ENCODE measurements at regions not wholly inside any gene's neighbourhood (a gene's known extent, or its start where the extent isn't known, plus 50 kb on each side); places are given as distances from the start of the nearest gene placed in this dataset.
"Not testable (repeated sequence)": the region's sequence is repeated elsewhere in the genome, so short reads cannot be mapped to it uniquely, and the experiment has no call there.

- no peak for DNase-seq
- Histone ChIP-seq H3K27me3 (ENCODE audit: control insufficient read depth in 1 of 2, insufficient read depth in 2 of 2, low read length in 2 of 2) (no peaks in the 10 kb centered on the region), H3K4me3 (ENCODE audit: low read length) (no peak overlapping the region), H3K9me3 (ENCODE audit: control insufficient read depth in 1 of 2, insufficient read depth in 1 of 2, low read length in 2 of 2) (no peaks in the 10 kb centered on the region), H3K36me3 (ENCODE audit: insufficient read depth, low read length) (no peaks in the 10 kb centered on the region), H3K27ac (ENCODE audit: low read depth in 1 of 2, low read length in 2 of 2) (no peak overlapping the region), H3K4me1 (ENCODE audit: insufficient read depth, low read length) (no peaks in the 10 kb centered on the region)
- CTCF ChIA-PET, result no interaction called here
- TF ChIP-seq CTCF (IDR thresholded peaks at IDR 0.05), result no peak
- ATAC-seq (ENCODE audit: poor library complexity), result no peak
- peaks cover 2% of the 10 kb centered on the region for H3K9me3 Mint-ChIP-seq
- no peak overlapping the region for H3K27ac Mint-ChIP-seq
- POLR2A ChIA-PET, result no interaction called here
- intact Hi-C loops (cut with DNase I, micrococcal nuclease), result no loop called here
- H3K36me3 Mint-ChIP-seq (ENCODE audit: low read depth), result no peaks in the 10 kb centered on the region
- H3K27me3 Mint-ChIP-seq, result no peaks in the 10 kb centered on the region
- H3K4me3 Mint-ChIP-seq, result no peak overlapping the region
- H3K4me1 Mint-ChIP-seq (ENCODE audit: low read depth), result no peaks in the 10 kb centered on the region
Measured at GRCh38 chr7:79636849-79637248, 183.4 kb upstream of the MAGI2 start.

DNA sequence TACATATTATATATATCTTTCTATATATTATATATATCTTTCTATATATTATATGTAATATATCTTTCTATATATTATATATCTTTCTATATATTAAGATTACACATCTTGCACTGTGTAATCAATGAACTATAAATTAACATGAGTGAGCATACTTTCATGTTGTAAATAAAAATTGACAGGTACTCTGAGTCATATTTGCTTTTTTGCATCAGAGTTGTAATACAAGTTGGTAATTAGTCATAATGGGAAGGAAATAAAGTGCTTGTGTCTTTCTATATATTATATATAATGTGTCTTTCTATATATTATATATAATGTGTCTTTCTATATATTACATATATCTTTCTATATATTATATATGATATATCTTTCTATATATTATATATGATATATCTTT lies 172.5 kb upstream of the MAGI2 start:
- DNase-seq; CTCF ChIA-PET; H3K27me3 ChIP-seq (ENCODE audit: control insufficient read depth in 1 of 2, insufficient read depth in 2 of 2, low read length in 2 of 2); POLR2A ChIA-PET; ATAC-seq (ENCODE audit: poor library complexity); H3K4me3 Mint-ChIP-seq; H3K4me1 ChIP-seq (ENCODE audit: insufficient read depth, low read length); H3K27me3 Mint-ChIP-seq; H3K27ac ChIP-seq (ENCODE audit: low read depth in 1 of 2, low read length in 2 of 2); H3K9me3 Mint-ChIP-seq; H3K36me3 ChIP-seq (ENCODE audit: insufficient read depth, low read length); intact Hi-C loops (cut with DNase I, micrococcal nuclease); H3K9me3 ChIP-seq (ENCODE audit: control insufficient read depth in 1 of 2, insufficient read depth in 1 of 2, low read length in 2 of 2); H3K4me3 ChIP-seq (ENCODE audit: low read length); H3K36me3 Mint-ChIP-seq (ENCODE audit: low read depth); H3K4me1 Mint-ChIP-seq (ENCODE audit: low read depth); H3K27ac Mint-ChIP-seq: not testable (repeated sequence)

GRCh38 chr7:79624336-79624735 lies 170.9 kb upstream of the MAGI2 start:
- Histone ChIP-seq H3K4me3 (ENCODE audit: low read length) (no peak overlapping the region), H3K27me3 (ENCODE audit: control insufficient read depth in 1 of 2, insufficient read depth in 2 of 2, low read length in 2 of 2) (no peaks in the 10 kb centered on the region), H3K27ac (ENCODE audit: low read depth in 1 of 2, low read length in 2 of 2) (no peak overlapping the region), H3K9me3 (ENCODE audit: control insufficient read depth in 1 of 2, insufficient read depth in 1 of 2, low read length in 2 of 2) (peaks cover 0 to 1% of the 10 kb centered on the region in 2 experiments), H3K4me1 (ENCODE audit: insufficient read depth, low read length) (no peaks in the 10 kb centered on the region), H3K36me3 (ENCODE audit: insufficient read depth, low read length) (no peaks in the 10 kb centered on the region)
- DNase-seq (no peak), ATAC-seq (ENCODE audit: poor library complexity) (no peak)
- POLR2A ChIA-PET, result no interaction called here
- peaks cover 3% of the 10 kb centered on the region for H3K9me3 Mint-ChIP-seq
- no peak for TF ChIP-seq CTCF (IDR thresholded peaks at IDR 0.05)
- H3K36me3 Mint-ChIP-seq (ENCODE audit: low read depth), result no peaks in the 10 kb centered on the region
- H3K27me3 Mint-ChIP-seq, result no peaks in the 10 kb centered on the region
- no peak overlapping the region for H3K27ac Mint-ChIP-seq
- no peak overlapping the region for H3K4me3 Mint-ChIP-seq
- CTCF ChIA-PET, result no interaction called here
- no peaks in the 10 kb centered on the region for H3K4me1 Mint-ChIP-seq (ENCODE audit: low read depth)
- intact Hi-C loops (cut with DNase I, micrococcal nuclease), result no loop called here

GRCh38 chr7:79622781-79623180 lies 169.3 kb upstream of the MAGI2 start:
- peaks cover 0 to 4% of the 10 kb centered on the region in 2 experiments for H3K9me3 ChIP-seq (ENCODE audit: control insufficient read depth in 1 of 2, insufficient read depth in 1 of 2, low read length in 2 of 2)
- H3K36me3 Mint-ChIP-seq (ENCODE audit: low read depth), result no peaks in the 10 kb centered on the region
- no peak for DNase-seq
- H3K27me3 Mint-ChIP-seq, result no peaks in the 10 kb centered on the region
- H3K9me3 Mint-ChIP-seq, result peaks cover 3% of the 10 kb centered on the region
- H3K27ac Mint-ChIP-seq, result no peak overlapping the region
- no peaks in the 10 kb centered on the region for H3K4me1 Mint-ChIP-seq (ENCODE audit: low read depth)
- intact Hi-C loops (cut with DNase I, micrococcal nuclease), result no loop called here
- H3K4me1 ChIP-seq (ENCODE audit: insufficient read depth, low read length), result no peaks in the 10 kb centered on the region
- CTCF ChIA-PET, result no interaction called here
- H3K4me3 ChIP-seq (ENCODE audit: low read length), result no peak overlapping the region
- H3K27ac ChIP-seq (ENCODE audit: low read depth in 1 of 2, low read length in 2 of 2), result no peak overlapping the region
- TF ChIP-seq CTCF (IDR thresholded peaks at IDR 0.05), result no peak
- no peak overlapping the region for H3K4me3 Mint-ChIP-seq
- no peaks in the 10 kb centered on the region for H3K27me3 ChIP-seq (ENCODE audit: control insufficient read depth in 1 of 2, insufficient read depth in 2 of 2, low read length in 2 of 2)
- H3K36me3 ChIP-seq (ENCODE audit: insufficient read depth, low read length), result no peaks in the 10 kb centered on the region
- no peak for ATAC-seq (ENCODE audit: poor library complexity)
- POLR2A ChIA-PET, result no interaction called here

Measured in CD4-positive, alpha-beta T cell (primary cell).